ENCODE measurements at regions not wholly inside any gene's neighbourhood (a gene's known extent, or its start where the extent isn't known, plus 50 kb on each side); places are given as distances from the start of the nearest gene placed in this dataset.

- Histone ChIP-seq H2AFZ (ENCODE audit: low read length) (no peak overlapping the region), H3K27me3 (ENCODE audit: control insufficient read depth, insufficient read depth, low read length) (no peaks in the 10 kb centered on the region), H3K4me2 (ENCODE audit: extremely low read depth, insufficient read depth, low read length) (no peak overlapping the region), H3K9me3 (ENCODE audit: control insufficient read depth, insufficient read depth, low read depth, low read length) (no peaks in the 10 kb centered on the region), H3K27ac (ENCODE audit: insufficient read depth, low read length) (no peak overlapping the region), H3K4me1 (ENCODE audit: control insufficient read depth, extremely low read depth, insufficient read depth, low read length) (no peaks in the 10 kb centered on the region), H3K79me2 (ENCODE audit: control insufficient read depth, insufficient read depth, low read length) (no peaks in the 10 kb centered on the region), H3K36me3 (ENCODE audit: control insufficient read depth, insufficient read depth, low read length) (no peaks in the 10 kb centered on the region), H3K9ac (ENCODE audit: insufficient read depth, low read length) (no peak overlapping the region), H3K4me3 (replicated peaks in 1 of 4; ENCODE audit: control extremely low read depth in 1 of 4, insufficient read depth in 1 of 4, low read depth in 3 of 4, low read length in 4 of 4) (no peak overlapping the region), H4K20me1 (ENCODE audit: control insufficient read depth, extremely low read depth, insufficient read depth, low read length) (no peaks in the 10 kb centered on the region)
- DNase-seq (ENCODE audit: low read depth in 2 of 2), result no peak
- TF ChIP-seq CTCF (conservative IDR thresholded peaks at IDR 0.05 in 1 of 2, IDR thresholded peaks at IDR 0.05 in 1 of 2; ENCODE audit: low read depth in 1 of 2, low read length in 2 of 2) (no peak), EZH2 (IDR thresholded peaks at IDR 0.05; ENCODE audit: low read length, missing control alignments) (no peak)
Observed at GRCh38 chr10:23610626-23611307, 171.9 kb downstream of the OTUD1 start.

- H2AFZ ChIP-seq (ENCODE audit: low read length), result no peak overlapping the region
- H3K9me3 ChIP-seq (ENCODE audit: control insufficient read depth, insufficient read depth, low read depth, low read length), result no peaks in the 10 kb centered on the region
- H4K20me1 ChIP-seq (ENCODE audit: control insufficient read depth, extremely low read depth, insufficient read depth, low read length), result no peaks in the 10 kb centered on the region
- no peak overlapping the region for H3K9ac ChIP-seq (ENCODE audit: insufficient read depth, low read length)
- no peak overlapping the region for H3K27ac ChIP-seq (ENCODE audit: insufficient read depth, low read length)
- no peak overlapping the region for H3K4me2 ChIP-seq (ENCODE audit: extremely low read depth, insufficient read depth, low read length)
- no peaks in the 10 kb centered on the region for H3K79me2 ChIP-seq (ENCODE audit: control insufficient read depth, insufficient read depth, low read length)
- no peak overlapping the region for H3K4me3 ChIP-seq (replicated peaks in 1 of 4; ENCODE audit: control extremely low read depth in 1 of 4, insufficient read depth in 1 of 4, low read depth in 3 of 4, low read length in 4 of 4)
- TF ChIP-seq EZH2 (IDR thresholded peaks at IDR 0.05; ENCODE audit: low read length, missing control alignments), result no peak
- no peak for TF ChIP-seq CTCF (conservative IDR thresholded peaks at IDR 0.05 in 1 of 2, IDR thresholded peaks at IDR 0.05 in 1 of 2; ENCODE audit: low read depth in 1 of 2, low read length in 2 of 2)
- no peak for DNase-seq (ENCODE audit: low read depth in 2 of 2)
- H3K36me3 ChIP-seq (ENCODE audit: control insufficient read depth, insufficient read depth, low read length), result no peaks in the 10 kb centered on the region
- no peaks in the 10 kb centered on the region for H3K4me1 ChIP-seq (ENCODE audit: control insufficient read depth, extremely low read depth, insufficient read depth, low read length)
- no peaks in the 10 kb centered on the region for H3K27me3 ChIP-seq (ENCODE audit: control insufficient read depth, insufficient read depth, low read length)
Observed at GRCh38 chr10:23611308-23612029, 172.6 kb downstream of the OTUD1 start.

- no peaks in the 10 kb centered on the region for H3K27me3 ChIP-seq (ENCODE audit: control insufficient read depth, insufficient read depth, low read length)
- H3K4me1 ChIP-seq (ENCODE audit: control insufficient read depth, extremely low read depth, insufficient read depth, low read length), result no peaks in the 10 kb centered on the region
- no peak overlapping the region for H2AFZ ChIP-seq (ENCODE audit: low read length)
- no peak for TF ChIP-seq EZH2 (IDR thresholded peaks at IDR 0.05; ENCODE audit: low read length, missing control alignments)
- no peak for TF ChIP-seq CTCF (conservative IDR thresholded peaks at IDR 0.05 in 1 of 2, IDR thresholded peaks at IDR 0.05 in 1 of 2; ENCODE audit: low read depth in 1 of 2, low read length in 2 of 2)
- H3K27ac ChIP-seq (ENCODE audit: insufficient read depth, low read length), result no peak overlapping the region
- H3K9me3 ChIP-seq (ENCODE audit: control insufficient read depth, insufficient read depth, low read depth, low read length), result no peaks in the 10 kb centered on the region
- H3K79me2 ChIP-seq (ENCODE audit: control insufficient read depth, insufficient read depth, low read length), result no peaks in the 10 kb centered on the region
- H3K36me3 ChIP-seq (ENCODE audit: control insufficient read depth, insufficient read depth, low read length), result no peaks in the 10 kb centered on the region
- no peak overlapping the region for H3K9ac ChIP-seq (ENCODE audit: insufficient read depth, low read length)
- no peak for DNase-seq (ENCODE audit: low read depth in 2 of 2)
- no peak overlapping the region for H3K4me2 ChIP-seq (ENCODE audit: extremely low read depth, insufficient read depth, low read length)
- no peak overlapping the region for H3K4me3 ChIP-seq (replicated peaks in 1 of 4; ENCODE audit: control extremely low read depth in 1 of 4, insufficient read depth in 1 of 4, low read depth in 3 of 4, low read length in 4 of 4)
- H4K20me1 ChIP-seq (ENCODE audit: control insufficient read depth, extremely low read depth, insufficient read depth, low read length), result no peaks in the 10 kb centered on the region
Observed at GRCh38 chr10:23613900-23614299, 175.0 kb downstream of the OTUD1 start.
